ENCODE measurements at regions not wholly inside any gene's neighbourhood (a gene's known extent, or its start where the extent isn't known, plus 50 kb on each side); places are given as distances from the start of the nearest gene placed in this dataset.

- TF ChIP-seq CREB1 (IDR thresholded peaks at IDR 0.05; ENCODE audit: low read depth) (no peak), CEBPB (IDR thresholded peaks at IDR 0.05) (no peak), USF1 (IDR thresholded peaks at IDR 0.05) (no peak), RAD21 (IDR thresholded peaks at IDR 0.05; ENCODE audit: low read depth) (no peak), TCF12 (IDR thresholded peaks at IDR 0.05; ENCODE audit: low read depth) (no peak), REST (IDR thresholded peaks at IDR 0.05; ENCODE audit: low read depth) (no peak), EGR1 (IDR thresholded peaks at IDR 0.05) (no peak)
These were observed 799.5 kb upstream of the SEMA6D start for GRCh38 chr15:46917721-46918252.
